Fibroblast of lung (primary cell): ENCODE measurements at regions not wholly inside any gene's neighbourhood (a gene's known extent, or its start where the extent isn't known, plus 50 kb on each side); places are given as distances from the start of the nearest gene placed in this dataset.

ENCODE experiments used
- EZH2 ChIP-seq: IDR thresholded peaks from 2 replicates; pipeline ENCODE4 v1.5.1; 2012; ENCODE audit warnings: low read length, control low read depth, mild to moderate bottlenecking; ENCODE audit errors: missing control alignments
- TF ChIP-seq, protein P1 (sequence below), 2 donors: IDR thresholded peaks in 1 of 2; conservative IDR thresholded peaks in 1 of 2; 1 replicate in 1 of 2; 2 replicates in 1 of 2; pipeline ENCODE4 v1.5.1; 2011 to 2012; ENCODE audit warnings: low read length in 2 of 2, control low read depth in 1 of 2, inconsistent platforms in 1 of 2, low read depth in 1 of 2, mild to moderate bottlenecking in 1 of 2

DNA sequence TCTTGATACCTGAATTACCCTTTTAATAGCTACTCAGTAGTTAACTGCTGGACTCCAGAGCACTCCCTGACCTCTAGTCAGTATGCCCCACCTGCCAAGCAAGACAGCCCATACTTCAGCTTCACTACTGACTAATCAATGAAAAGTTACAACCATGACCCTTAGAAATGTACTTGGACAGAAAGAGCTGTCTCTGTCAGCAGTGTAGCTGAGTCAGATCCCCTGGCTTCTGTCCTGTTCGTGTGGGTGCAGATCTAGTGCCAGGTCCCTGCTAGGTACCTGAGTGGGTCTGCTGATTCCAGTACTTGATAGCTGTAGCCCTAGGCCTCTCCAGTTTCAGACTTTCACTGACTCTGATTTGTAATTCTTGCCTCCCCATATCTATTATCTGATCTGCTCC lies 265.8 kb upstream of the POU2AF2 start:
- TF ChIP-seq, protein P1, sequence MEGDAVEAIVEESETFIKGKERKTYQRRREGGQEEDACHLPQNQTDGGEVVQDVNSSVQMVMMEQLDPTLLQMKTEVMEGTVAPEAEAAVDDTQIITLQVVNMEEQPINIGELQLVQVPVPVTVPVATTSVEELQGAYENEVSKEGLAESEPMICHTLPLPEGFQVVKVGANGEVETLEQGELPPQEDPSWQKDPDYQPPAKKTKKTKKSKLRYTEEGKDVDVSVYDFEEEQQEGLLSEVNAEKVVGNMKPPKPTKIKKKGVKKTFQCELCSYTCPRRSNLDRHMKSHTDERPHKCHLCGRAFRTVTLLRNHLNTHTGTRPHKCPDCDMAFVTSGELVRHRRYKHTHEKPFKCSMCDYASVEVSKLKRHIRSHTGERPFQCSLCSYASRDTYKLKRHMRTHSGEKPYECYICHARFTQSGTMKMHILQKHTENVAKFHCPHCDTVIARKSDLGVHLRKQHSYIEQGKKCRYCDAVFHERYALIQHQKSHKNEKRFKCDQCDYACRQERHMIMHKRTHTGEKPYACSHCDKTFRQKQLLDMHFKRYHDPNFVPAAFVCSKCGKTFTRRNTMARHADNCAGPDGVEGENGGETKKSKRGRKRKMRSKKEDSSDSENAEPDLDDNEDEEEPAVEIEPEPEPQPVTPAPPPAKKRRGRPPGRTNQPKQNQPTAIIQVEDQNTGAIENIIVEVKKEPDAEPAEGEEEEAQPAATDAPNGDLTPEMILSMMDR (conservative IDR thresholded peaks at IDR 0.05 in 1 of 2, IDR thresholded peaks at IDR 0.05 in 1 of 2; ENCODE audit: low read depth in 1 of 2, low read length in 2 of 2): no peak
- no peak for TF ChIP-seq EZH2
